Caco-2 (cell line): ENCODE measurements at regions not wholly inside any gene's neighbourhood (a gene's known extent, or its start where the extent isn't known, plus 50 kb on each side); places are given as distances from the start of the nearest gene placed in this dataset.
"Not testable (repeated sequence)": the region's sequence is repeated elsewhere in the genome, so short reads cannot be mapped to it uniquely, and the experiment has no call there.

Experiments
- BruUV-seq: library from RNA; stranded (reverse); fragments of 400-500 nt; replicated peaks from 2 replicates; lab custom pipeline; 2021; lab: Mats Ljungman, UMichigan
- CTCF ChIA-PET: fragments of 300-600 bp; sonication (Branson Sonifier 250); formaldehyde crosslinking; loops from one replicate; lab custom pipeline; 2022; ENCODE audit warnings: antibody characterized with exemption; lab: Charles Lee
- POLR2A ChIA-PET: fragments of 300-600 bp; sonication (Branson Sonifier 250); formaldehyde crosslinking; loops from one replicate; lab custom pipeline; 2022; ENCODE audit warnings: antibody characterized with exemption; lab: Charles Lee
- DNase-seq, 2 experiments: peaks; one replicate each; pipeline versions ENCODE4 v3.0.0 to v3.0.0-alpha.2; 2020 to 2022
- H3K27me3 ChIP-seq: replicated peaks from 2 replicates; pipeline ENCODE4 v1.6.0; 2011; ENCODE audit warnings: low read length; ENCODE audit not compliant: control insufficient read depth, insufficient read depth
- H3K36me3 ChIP-seq: 2 replicates; pipeline ENCODE4 v1.5.1; 2011; ENCODE audit warnings: low read length; ENCODE audit not compliant: control insufficient read depth, insufficient read depth
- H3K4me1 ChIP-seq: fragments of 250-450 bp; sonication (Bioruptor Pico); 2 replicates; pipeline ENCODE4 v1.5.1; 2020; ENCODE audit warnings: mild to moderate bottlenecking
- H3K4me3 ChIP-seq: 2 replicates; pipeline ENCODE4 v1.5.1; 2011; ENCODE audit warnings: low read depth, mild to moderate bottlenecking, control low read depth, low read length
- H3K9me3 ChIP-seq: fragments of 250-450 bp; sonication (Bioruptor Pico); 2 replicates; pipeline ENCODE4 v1.5.1; 2020; ENCODE audit warnings: mild to moderate bottlenecking, moderate library complexity
- H3K27ac Mint-ChIP-seq: one replicate; pipeline ENCODE4 v1.8.0; 2022; ENCODE audit warnings: mixed read lengths; ENCODE audit not compliant: unreplicated experiment
- H3K27me3 Mint-ChIP-seq: one replicate; pipeline ENCODE4 v1.8.0; 2022; ENCODE audit warnings: mixed read lengths; ENCODE audit not compliant: insufficient read depth, unreplicated experiment
- H3K36me3 Mint-ChIP-seq: one replicate; pipeline ENCODE4 v1.8.0; 2022; ENCODE audit warnings: mild to moderate bottlenecking, mixed read lengths; ENCODE audit not compliant: insufficient read depth, unreplicated experiment
- H3K4me1 Mint-ChIP-seq: one replicate; pipeline ENCODE4 v1.8.0; 2022; ENCODE audit warnings: low read depth, mixed read lengths; ENCODE audit not compliant: unreplicated experiment
- H3K4me3 Mint-ChIP-seq: one replicate; pipeline ENCODE4 v1.8.0; 2022; ENCODE audit warnings: mild to moderate bottlenecking, moderate library complexity, mixed read lengths; ENCODE audit not compliant: unreplicated experiment
- H3K9me3 Mint-ChIP-seq: one replicate; pipeline ENCODE4 v1.8.0; 2022; ENCODE audit warnings: mixed read lengths; ENCODE audit not compliant: unreplicated experiment
- intact Hi-C: fragments of 100-400 bp; cut with micrococcal nuclease; formaldehyde crosslinking; loops from one replicate; pipeline ENCODE4 v1.10.0; 2022; ENCODE audit not compliant: unreplicated experiment
- TF ChIP-seq, protein P1 (sequence below), 2 experiments: fragments of 200-600 bp in 1 of 2; IDR thresholded peaks; 1 replicate in 1 of 2; 2 replicates in 1 of 2; pipeline versions ENCODE4 v1.5.1 to v1.8.0; 2011 to 2022; ENCODE audit warnings: antibody characterized with exemption in 1 of 2, control low read depth in 1 of 2, inconsistent platforms in 1 of 2, low read depth in 1 of 2, low read length in 1 of 2, mild to moderate bottlenecking in 1 of 2, moderate library complexity in 1 of 2; ENCODE audit not compliant: insufficient read depth in 1 of 2, severe bottlenecking in 1 of 2, unreplicated experiment in 1 of 2

DNA sequence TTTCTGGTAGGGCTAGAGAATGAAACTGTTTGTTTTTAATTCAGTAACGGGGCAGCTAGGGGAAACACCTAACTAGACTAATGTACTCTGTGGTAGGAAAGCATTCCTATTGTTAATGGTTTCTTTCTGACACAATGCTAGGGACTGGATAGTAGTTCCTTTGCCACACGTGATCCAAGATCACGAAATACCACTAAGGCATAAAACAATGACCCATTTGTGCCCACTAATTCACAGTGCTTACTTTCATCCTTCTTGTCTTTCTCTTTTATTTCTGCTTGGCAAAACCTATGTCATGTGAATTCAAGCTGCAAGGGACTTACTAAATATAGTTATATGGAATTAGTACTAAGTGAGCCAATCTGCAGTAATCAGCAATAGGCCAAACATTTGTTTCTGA lies 834.1 kb upstream of the SLITRK6 start:
- DNase-seq, result no peak
- BruUV-seq, result no TSS peak
- H3K36me3 ChIP-seq, result no peaks in the 10 kb centered on the region
- Mint-ChIP-seq H3K27ac (no peak overlapping the region), H3K9me3 (no peaks in the 10 kb centered on the region), H3K4me3 (no peak overlapping the region), H3K27me3 (no peaks in the 10 kb centered on the region), H3K4me1 (no peaks in the 10 kb centered on the region), H3K36me3 (no peaks in the 10 kb centered on the region)
- no peaks in the 10 kb centered on the region for H3K27me3 ChIP-seq
- H3K4me1 ChIP-seq, result no peaks in the 10 kb centered on the region
- ChIA-PET CTCF (no interaction called here), POLR2A (no interaction called here)
- TF ChIP-seq, protein P1, sequence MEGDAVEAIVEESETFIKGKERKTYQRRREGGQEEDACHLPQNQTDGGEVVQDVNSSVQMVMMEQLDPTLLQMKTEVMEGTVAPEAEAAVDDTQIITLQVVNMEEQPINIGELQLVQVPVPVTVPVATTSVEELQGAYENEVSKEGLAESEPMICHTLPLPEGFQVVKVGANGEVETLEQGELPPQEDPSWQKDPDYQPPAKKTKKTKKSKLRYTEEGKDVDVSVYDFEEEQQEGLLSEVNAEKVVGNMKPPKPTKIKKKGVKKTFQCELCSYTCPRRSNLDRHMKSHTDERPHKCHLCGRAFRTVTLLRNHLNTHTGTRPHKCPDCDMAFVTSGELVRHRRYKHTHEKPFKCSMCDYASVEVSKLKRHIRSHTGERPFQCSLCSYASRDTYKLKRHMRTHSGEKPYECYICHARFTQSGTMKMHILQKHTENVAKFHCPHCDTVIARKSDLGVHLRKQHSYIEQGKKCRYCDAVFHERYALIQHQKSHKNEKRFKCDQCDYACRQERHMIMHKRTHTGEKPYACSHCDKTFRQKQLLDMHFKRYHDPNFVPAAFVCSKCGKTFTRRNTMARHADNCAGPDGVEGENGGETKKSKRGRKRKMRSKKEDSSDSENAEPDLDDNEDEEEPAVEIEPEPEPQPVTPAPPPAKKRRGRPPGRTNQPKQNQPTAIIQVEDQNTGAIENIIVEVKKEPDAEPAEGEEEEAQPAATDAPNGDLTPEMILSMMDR (IDR thresholded peaks at IDR 0.05; ENCODE audit: insufficient read depth in 1 of 2, low read depth in 1 of 2, low read length in 1 of 2, severe bottlenecking in 1 of 2, unreplicated experiment in 1 of 2), result no peak
- intact Hi-C loops, result no loop called here
- no peaks in the 10 kb centered on the region for H3K9me3 ChIP-seq
- no peak overlapping the region for H3K4me3 ChIP-seq

GRCh38 chr13:86651171-86651570 lies 852.0 kb upstream of the SLITRK6 start:
- H3K9me3 Mint-ChIP-seq, H3K4me3 ChIP-seq, intact Hi-C loops, H3K27ac Mint-ChIP-seq, CTCF ChIA-PET, H3K4me1 ChIP-seq, POLR2A ChIA-PET, H3K27me3 ChIP-seq, H3K27me3 Mint-ChIP-seq, H3K9me3 ChIP-seq, BruUV-seq, H3K4me1 Mint-ChIP-seq, H3K36me3 Mint-ChIP-seq, H3K4me3 Mint-ChIP-seq, H3K36me3 ChIP-seq: not testable (repeated sequence)
- peak; percentile 4 to 35 for DNase-seq

DNA sequence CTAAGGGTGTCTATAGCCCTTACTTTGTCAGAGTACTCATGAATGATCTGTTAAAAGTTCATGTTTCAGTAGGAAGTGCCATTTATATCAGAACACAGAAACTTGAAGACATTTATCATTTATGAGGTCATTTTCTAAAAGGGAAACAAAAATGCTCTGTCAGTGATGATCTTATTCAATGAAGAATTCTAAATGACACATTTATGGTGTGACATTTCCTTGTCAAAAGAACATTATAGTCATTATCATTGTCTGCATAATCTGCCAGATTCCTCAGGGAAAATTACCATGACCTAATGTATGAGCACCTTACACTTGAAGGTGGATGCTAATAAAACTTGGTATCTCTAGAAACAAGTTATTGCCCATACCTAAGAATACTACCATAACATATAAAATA lies 853.8 kb upstream of the SLITRK6 start:
- intact Hi-C loops, result no loop called here
- H3K36me3 Mint-ChIP-seq, result no peaks in the 10 kb centered on the region
- H3K4me1 Mint-ChIP-seq, result no peaks in the 10 kb centered on the region
- H3K9me3 Mint-ChIP-seq, result no peaks in the 10 kb centered on the region
- no peak overlapping the region for H3K4me3 ChIP-seq
- no TSS peak for BruUV-seq
- TF ChIP-seq, protein P1 (IDR thresholded peaks at IDR 0.05; ENCODE audit: insufficient read depth in 1 of 2, low read depth in 1 of 2, low read length in 1 of 2, severe bottlenecking in 1 of 2, unreplicated experiment in 1 of 2), result no peak
- H3K4me3 Mint-ChIP-seq, result no peak overlapping the region
- H3K27me3 ChIP-seq, result no peaks in the 10 kb centered on the region
- no peaks in the 10 kb centered on the region for H3K36me3 ChIP-seq
- CTCF ChIA-PET, result no interaction called here
- no peaks in the 10 kb centered on the region for H3K4me1 ChIP-seq
- no peak for DNase-seq
- H3K27ac Mint-ChIP-seq, result no peak overlapping the region
- H3K27me3 Mint-ChIP-seq, result no peaks in the 10 kb centered on the region
- POLR2A ChIA-PET, result no interaction called here
- no peaks in the 10 kb centered on the region for H3K9me3 ChIP-seq

GRCh38 chr13:86655561-86655960 lies 856.3 kb upstream of the SLITRK6 start:
- Histone ChIP-seq H3K4me3 (no peak overlapping the region), H3K36me3 (no peaks in the 10 kb centered on the region), H3K9me3 (no peaks in the 10 kb centered on the region), H3K27me3 (no peaks in the 10 kb centered on the region), H3K4me1 (no peaks in the 10 kb centered on the region)
- TF ChIP-seq, protein P1 (IDR thresholded peaks at IDR 0.05; ENCODE audit: insufficient read depth in 1 of 2, low read depth in 1 of 2, low read length in 1 of 2, severe bottlenecking in 1 of 2, unreplicated experiment in 1 of 2), result no peak
- ChIA-PET CTCF (no interaction called here), POLR2A (no interaction called here)
- H3K4me1 Mint-ChIP-seq, result no peaks in the 10 kb centered on the region
- H3K9me3 Mint-ChIP-seq, result no peaks in the 10 kb centered on the region
- H3K27me3 Mint-ChIP-seq, result no peaks in the 10 kb centered on the region
- no TSS peak for BruUV-seq
- no peak overlapping the region for H3K4me3 Mint-ChIP-seq
- no peaks in the 10 kb centered on the region for H3K36me3 Mint-ChIP-seq
- H3K27ac Mint-ChIP-seq, result no peak overlapping the region
- no peak for DNase-seq
- intact Hi-C loops, result no loop called here
